SU-DHL-6 (cell line): ENCODE measurements at regions not wholly inside any gene's neighbourhood (a gene's known extent, or its start where the extent isn't known, plus 50 kb on each side); places are given as distances from the start of the nearest gene placed in this dataset.

Experiments
- EZH2phosphoT487 ChIP-seq: fragments of 200-600 bp; sonication (generic), shearing (Covaris generic); conservative IDR thresholded peaks from 2 replicates; pipeline ENCODE4 v1.6.1; 2018; ENCODE audit warnings: mild to moderate bottlenecking, antibody characterized with exemption, low read length, moderate library complexity, mixed read lengths
- TF ChIP-seq, protein P1 (sequence below): fragments of 200-600 bp; sonication (generic); IDR thresholded peaks from one replicate; pipeline ENCODE4 v1.5.1; 2017; ENCODE audit warnings: antibody characterized with exemption, mild to moderate bottlenecking, low read length, moderate library complexity; ENCODE audit not compliant: insufficient read depth, poor library complexity, severe bottlenecking

DNA sequence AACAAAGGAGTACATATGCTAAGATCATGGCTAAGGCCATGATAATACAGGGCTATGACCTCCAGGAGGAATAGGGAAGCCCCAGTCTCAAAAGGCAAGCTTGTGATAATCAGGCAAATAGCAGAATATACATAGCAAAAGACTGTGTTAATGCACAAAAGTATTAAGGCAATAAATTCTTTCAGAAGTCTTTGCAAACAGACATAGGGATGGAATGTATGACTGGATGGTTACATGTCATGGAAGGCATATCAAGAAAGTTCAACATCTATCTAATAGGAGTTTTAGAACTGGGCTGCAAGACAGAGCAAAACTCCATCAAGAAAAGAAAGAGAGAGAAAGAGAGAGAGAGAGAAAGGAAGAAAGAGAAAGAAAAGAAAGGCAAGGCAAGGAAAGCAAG, 264.5 kb upstream of the CDH6 start:
- TF ChIP-seq, protein P1, sequence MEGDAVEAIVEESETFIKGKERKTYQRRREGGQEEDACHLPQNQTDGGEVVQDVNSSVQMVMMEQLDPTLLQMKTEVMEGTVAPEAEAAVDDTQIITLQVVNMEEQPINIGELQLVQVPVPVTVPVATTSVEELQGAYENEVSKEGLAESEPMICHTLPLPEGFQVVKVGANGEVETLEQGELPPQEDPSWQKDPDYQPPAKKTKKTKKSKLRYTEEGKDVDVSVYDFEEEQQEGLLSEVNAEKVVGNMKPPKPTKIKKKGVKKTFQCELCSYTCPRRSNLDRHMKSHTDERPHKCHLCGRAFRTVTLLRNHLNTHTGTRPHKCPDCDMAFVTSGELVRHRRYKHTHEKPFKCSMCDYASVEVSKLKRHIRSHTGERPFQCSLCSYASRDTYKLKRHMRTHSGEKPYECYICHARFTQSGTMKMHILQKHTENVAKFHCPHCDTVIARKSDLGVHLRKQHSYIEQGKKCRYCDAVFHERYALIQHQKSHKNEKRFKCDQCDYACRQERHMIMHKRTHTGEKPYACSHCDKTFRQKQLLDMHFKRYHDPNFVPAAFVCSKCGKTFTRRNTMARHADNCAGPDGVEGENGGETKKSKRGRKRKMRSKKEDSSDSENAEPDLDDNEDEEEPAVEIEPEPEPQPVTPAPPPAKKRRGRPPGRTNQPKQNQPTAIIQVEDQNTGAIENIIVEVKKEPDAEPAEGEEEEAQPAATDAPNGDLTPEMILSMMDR = no peak
- TF ChIP-seq EZH2phosphoT487 = no peak
